ENCODE measurements at regions not wholly inside any gene's neighbourhood (a gene's known extent, or its start where the extent isn't known, plus 50 kb on each side); places are given as distances from the start of the nearest gene placed in this dataset.

DNA sequence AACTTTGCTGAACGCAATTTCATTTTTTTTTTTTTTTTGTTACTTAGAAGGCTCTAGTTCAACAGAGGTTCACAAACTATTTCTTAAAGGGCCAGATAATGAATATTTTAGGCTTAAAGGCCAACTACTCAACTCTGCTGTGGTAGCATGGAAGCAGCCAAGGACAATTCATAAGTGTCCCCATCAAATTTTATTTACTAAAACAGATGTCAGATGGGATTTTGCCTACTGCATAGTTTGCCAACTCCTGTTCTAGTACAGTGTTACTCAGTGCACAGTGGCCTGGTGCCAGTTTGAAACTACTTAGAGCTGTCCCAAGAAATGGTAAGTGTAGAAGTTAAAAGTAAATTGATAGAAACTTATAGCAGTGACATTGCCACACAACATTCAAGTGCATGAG is 949.4 kb upstream of the FANCL start:
- TF ChIP-seq, protein P1, sequence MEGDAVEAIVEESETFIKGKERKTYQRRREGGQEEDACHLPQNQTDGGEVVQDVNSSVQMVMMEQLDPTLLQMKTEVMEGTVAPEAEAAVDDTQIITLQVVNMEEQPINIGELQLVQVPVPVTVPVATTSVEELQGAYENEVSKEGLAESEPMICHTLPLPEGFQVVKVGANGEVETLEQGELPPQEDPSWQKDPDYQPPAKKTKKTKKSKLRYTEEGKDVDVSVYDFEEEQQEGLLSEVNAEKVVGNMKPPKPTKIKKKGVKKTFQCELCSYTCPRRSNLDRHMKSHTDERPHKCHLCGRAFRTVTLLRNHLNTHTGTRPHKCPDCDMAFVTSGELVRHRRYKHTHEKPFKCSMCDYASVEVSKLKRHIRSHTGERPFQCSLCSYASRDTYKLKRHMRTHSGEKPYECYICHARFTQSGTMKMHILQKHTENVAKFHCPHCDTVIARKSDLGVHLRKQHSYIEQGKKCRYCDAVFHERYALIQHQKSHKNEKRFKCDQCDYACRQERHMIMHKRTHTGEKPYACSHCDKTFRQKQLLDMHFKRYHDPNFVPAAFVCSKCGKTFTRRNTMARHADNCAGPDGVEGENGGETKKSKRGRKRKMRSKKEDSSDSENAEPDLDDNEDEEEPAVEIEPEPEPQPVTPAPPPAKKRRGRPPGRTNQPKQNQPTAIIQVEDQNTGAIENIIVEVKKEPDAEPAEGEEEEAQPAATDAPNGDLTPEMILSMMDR (IDR thresholded peaks at IDR 0.05), result no peak
- TF ChIP-seq POLR2A (IDR thresholded peaks at IDR 0.05) (no peak), POLR2AphosphoS5 (IDR thresholded peaks at IDR 0.05) (no peak)
